ENCODE measurements at regions not wholly inside any gene's neighbourhood (a gene's known extent, or its start where the extent isn't known, plus 50 kb on each side); places are given as distances from the start of the nearest gene placed in this dataset.

- H3K4me1 ChIP-seq (ENCODE audit: insufficient read depth, low read length), result no peaks in the 10 kb centered on the region
- TF ChIP-seq, protein P1, sequence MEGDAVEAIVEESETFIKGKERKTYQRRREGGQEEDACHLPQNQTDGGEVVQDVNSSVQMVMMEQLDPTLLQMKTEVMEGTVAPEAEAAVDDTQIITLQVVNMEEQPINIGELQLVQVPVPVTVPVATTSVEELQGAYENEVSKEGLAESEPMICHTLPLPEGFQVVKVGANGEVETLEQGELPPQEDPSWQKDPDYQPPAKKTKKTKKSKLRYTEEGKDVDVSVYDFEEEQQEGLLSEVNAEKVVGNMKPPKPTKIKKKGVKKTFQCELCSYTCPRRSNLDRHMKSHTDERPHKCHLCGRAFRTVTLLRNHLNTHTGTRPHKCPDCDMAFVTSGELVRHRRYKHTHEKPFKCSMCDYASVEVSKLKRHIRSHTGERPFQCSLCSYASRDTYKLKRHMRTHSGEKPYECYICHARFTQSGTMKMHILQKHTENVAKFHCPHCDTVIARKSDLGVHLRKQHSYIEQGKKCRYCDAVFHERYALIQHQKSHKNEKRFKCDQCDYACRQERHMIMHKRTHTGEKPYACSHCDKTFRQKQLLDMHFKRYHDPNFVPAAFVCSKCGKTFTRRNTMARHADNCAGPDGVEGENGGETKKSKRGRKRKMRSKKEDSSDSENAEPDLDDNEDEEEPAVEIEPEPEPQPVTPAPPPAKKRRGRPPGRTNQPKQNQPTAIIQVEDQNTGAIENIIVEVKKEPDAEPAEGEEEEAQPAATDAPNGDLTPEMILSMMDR (IDR thresholded peaks at IDR 0.05; ENCODE audit: extremely low read depth, low read depth, low read length), result no peak
- no peak overlapping the region for H3K4me3 ChIP-seq (ENCODE audit: insufficient read depth, low read length)
- no peaks in the 10 kb centered on the region for H3K9me3 ChIP-seq (ENCODE audit: low read depth, low read length)
- no peaks in the 10 kb centered on the region for H3K79me2 ChIP-seq (ENCODE audit: insufficient read depth, low read length)
- no peak overlapping the region for H2AFZ ChIP-seq (ENCODE audit: low read length)
- H3K36me3 ChIP-seq (ENCODE audit: insufficient read depth, low read length), result no peaks in the 10 kb centered on the region
- DNase-seq (ENCODE audit: insufficient read length, low spot score, missing footprints), result no peak
- no peaks in the 10 kb centered on the region for H3K27me3 ChIP-seq (ENCODE audit: insufficient read depth, low read length)
- H3K4me2 ChIP-seq (ENCODE audit: insufficient read depth, low read length), result no peak overlapping the region
- no peak overlapping the region for H3K27ac ChIP-seq (ENCODE audit: low read depth, low read length)
- H4K20me1 ChIP-seq (ENCODE audit: insufficient read depth, low read length), result no peaks in the 10 kb centered on the region
Observed at GRCh38 chr14:87813211-87813610, 179.8 kb downstream of the GALC start.

DNA sequence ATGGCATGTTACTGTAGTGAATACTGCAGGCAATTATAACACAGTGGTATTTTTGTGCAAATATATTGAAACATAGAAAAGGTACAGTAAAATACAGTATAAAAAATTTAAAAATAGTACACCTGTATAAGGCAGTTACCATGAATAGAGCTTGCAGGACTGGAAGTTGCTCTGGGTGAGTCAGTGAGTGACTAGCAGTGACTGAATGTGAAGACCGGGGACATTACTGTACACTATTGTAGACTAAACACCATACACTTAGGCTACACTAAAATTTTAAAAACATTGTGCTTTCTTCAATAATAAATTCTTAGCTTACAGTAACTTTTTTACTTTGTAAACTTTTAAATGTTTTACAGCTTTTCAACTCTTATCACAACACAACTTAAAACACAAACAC, 181.7 kb downstream of the GALC start:
- no peak overlapping the region for H3K4me2 ChIP-seq (ENCODE audit: insufficient read depth, low read length)
- TF ChIP-seq, protein P1 (IDR thresholded peaks at IDR 0.05; ENCODE audit: extremely low read depth, low read depth, low read length), result no peak

GRCh38 chr14:87810711-87811110, 182.3 kb downstream of the GALC start:
- H2AFZ ChIP-seq (ENCODE audit: low read length), result no peak overlapping the region
- no peaks in the 10 kb centered on the region for H3K4me1 ChIP-seq (ENCODE audit: insufficient read depth, low read length)
- no peak overlapping the region for H3K27ac ChIP-seq (ENCODE audit: low read depth, low read length)
- no peak for DNase-seq (ENCODE audit: insufficient read length, low spot score, missing footprints)
- no peaks in the 10 kb centered on the region for H4K20me1 ChIP-seq (ENCODE audit: insufficient read depth, low read length)
- no peaks in the 10 kb centered on the region for H3K79me2 ChIP-seq (ENCODE audit: insufficient read depth, low read length)
- no peak overlapping the region for H3K4me3 ChIP-seq (ENCODE audit: insufficient read depth, low read length)
- TF ChIP-seq, protein P1 (IDR thresholded peaks at IDR 0.05; ENCODE audit: extremely low read depth, low read depth, low read length), result no peak
- no peaks in the 10 kb centered on the region for H3K27me3 ChIP-seq (ENCODE audit: insufficient read depth, low read length)
- no peaks in the 10 kb centered on the region for H3K9me3 ChIP-seq (ENCODE audit: low read depth, low read length)
- H3K4me2 ChIP-seq (ENCODE audit: insufficient read depth, low read length), result no peak overlapping the region
- no peaks in the 10 kb centered on the region for H3K36me3 ChIP-seq (ENCODE audit: insufficient read depth, low read length)

More for the DNA sequence above, 181.7 kb downstream of the GALC start:
- Histone ChIP-seq H3K9me3 (ENCODE audit: low read depth, low read length) (no peaks in the 10 kb centered on the region), H2AFZ (ENCODE audit: low read length) (no peak overlapping the region), H3K4me1 (ENCODE audit: insufficient read depth, low read length) (no peaks in the 10 kb centered on the region), H3K27ac (ENCODE audit: low read depth, low read length) (no peak overlapping the region), H3K36me3 (ENCODE audit: insufficient read depth, low read length) (no peaks in the 10 kb centered on the region), H4K20me1 (ENCODE audit: insufficient read depth, low read length) (no peaks in the 10 kb centered on the region), H3K79me2 (ENCODE audit: insufficient read depth, low read length) (no peaks in the 10 kb centered on the region), H3K4me3 (ENCODE audit: insufficient read depth, low read length) (no peak overlapping the region), H3K27me3 (ENCODE audit: insufficient read depth, low read length) (no peaks in the 10 kb centered on the region)
- no peak for DNase-seq (ENCODE audit: insufficient read length, low spot score, missing footprints)

DNA sequence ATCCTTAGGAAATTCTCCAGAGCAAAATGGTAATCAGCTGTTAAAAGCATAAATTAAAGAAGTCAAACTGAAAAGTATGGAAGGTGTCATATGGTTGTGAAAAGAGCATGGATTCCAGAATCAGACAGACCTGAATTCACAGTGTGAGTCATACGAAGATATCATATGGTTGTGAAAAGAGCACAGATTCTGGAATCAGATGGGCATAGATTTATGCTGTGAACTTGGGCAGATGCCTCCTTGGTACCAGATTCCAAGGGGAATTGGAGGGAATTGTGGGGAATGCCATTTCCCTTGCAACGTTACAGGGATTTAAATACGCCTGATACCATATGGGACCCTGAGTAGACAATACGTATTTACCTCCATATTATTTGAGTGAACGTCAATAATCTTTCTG, 183.7 kb downstream of the GALC start:
- H3K27me3 ChIP-seq (ENCODE audit: insufficient read depth, low read length), result no peaks in the 10 kb centered on the region
- H3K27ac ChIP-seq (ENCODE audit: low read depth, low read length), result no peak overlapping the region
- no peak for DNase-seq (ENCODE audit: insufficient read length, low spot score, missing footprints)
- H3K79me2 ChIP-seq (ENCODE audit: insufficient read depth, low read length), result no peaks in the 10 kb centered on the region
- H3K4me3 ChIP-seq (ENCODE audit: insufficient read depth, low read length), result no peak overlapping the region
- H3K36me3 ChIP-seq (ENCODE audit: insufficient read depth, low read length), result no peaks in the 10 kb centered on the region
- H4K20me1 ChIP-seq (ENCODE audit: insufficient read depth, low read length), result no peaks in the 10 kb centered on the region
- TF ChIP-seq, protein P1 (IDR thresholded peaks at IDR 0.05; ENCODE audit: extremely low read depth, low read depth, low read length), result no peak
- H3K4me1 ChIP-seq (ENCODE audit: insufficient read depth, low read length), result no peaks in the 10 kb centered on the region
- no peaks in the 10 kb centered on the region for H3K9me3 ChIP-seq (ENCODE audit: low read depth, low read length)
- no peak overlapping the region for H2AFZ ChIP-seq (ENCODE audit: low read length)
- H3K4me2 ChIP-seq (ENCODE audit: insufficient read depth, low read length), result no peak overlapping the region
